DOHH2 (cell line): ENCODE measurements at regions not wholly inside any gene's neighbourhood (a gene's known extent, or its start where the extent isn't known, plus 50 kb on each side); places are given as distances from the start of the nearest gene placed in this dataset.

Source experiments
- H3F3A ChIP-seq: fragments of 200-600 bp; sonication (generic), shearing (Covaris generic); 2 replicates; pipeline ENCODE4 v1.6.0; 2016; ENCODE audit warnings: antibody characterized with exemption, mild to moderate bottlenecking; ENCODE audit not compliant: control insufficient read depth, insufficient read depth
- H3K27ac ChIP-seq: fragments of 200-600 bp; sonication (generic); 2 replicates; pipeline ENCODE4 v1.5.1; 2014; ENCODE audit warnings: low read depth, mild to moderate bottlenecking, low read length, moderate library complexity
- H3K27me3 ChIP-seq: fragments of 200-600 bp; sonication (generic); 2 replicates; pipeline ENCODE4 v1.6.1; 2014; ENCODE audit warnings: mild to moderate bottlenecking, low read length, mixed read lengths; ENCODE audit not compliant: control insufficient read depth
- H3K36me3 ChIP-seq: fragments of 200-600 bp; sonication (generic); 2 replicates; pipeline ENCODE4 v1.6.1; 2014; ENCODE audit warnings: mild to moderate bottlenecking, low read length, moderate library complexity, mixed read lengths; ENCODE audit not compliant: control insufficient read depth
- H3K4me1 ChIP-seq: fragments of 200-600 bp; sonication (generic); 2 replicates; pipeline ENCODE4 v1.6.1; 2014; ENCODE audit warnings: mild to moderate bottlenecking, low read length, mixed read lengths; ENCODE audit not compliant: control insufficient read depth
- H3K4me2 ChIP-seq: fragments of 200-600 bp; sonication (generic); 2 replicates; pipeline ENCODE4 v1.6.0; 2014; ENCODE audit warnings: mild to moderate bottlenecking, low read length, moderate library complexity
- H3K4me3 ChIP-seq: fragments of 200-600 bp; sonication (generic); 2 replicates; pipeline ENCODE4 v1.5.1; 2014; ENCODE audit warnings: mild to moderate bottlenecking, low read length, mixed read lengths
- H3K79me2 ChIP-seq: fragments of 200-600 bp; sonication (generic); 2 replicates; pipeline ENCODE4 v1.6.1; 2014; ENCODE audit warnings: mild to moderate bottlenecking, low read length, mixed read lengths; ENCODE audit not compliant: control insufficient read depth
- H3K9me2 ChIP-seq: fragments of 200-600 bp; sonication (generic); replicated peaks from 2 replicates; pipeline ENCODE4 v1.6.1; 2014; ENCODE audit warnings: mild to moderate bottlenecking, low read length, mixed read lengths; ENCODE audit not compliant: control insufficient read depth
- H3K9me3 ChIP-seq: fragments of 200-600 bp; sonication (generic); 2 replicates; pipeline ENCODE4 v1.6.1; 2014; ENCODE audit warnings: antibody characterized with exemption, low read length, mixed read lengths; ENCODE audit not compliant: control insufficient read depth, insufficient read depth
- H4K20me1 ChIP-seq: fragments of 200-600 bp; sonication (generic); 2 replicates; pipeline ENCODE4 v1.6.0; 2014; ENCODE audit warnings: low read depth, mild to moderate bottlenecking, antibody characterized with exemption, low read length, moderate library complexity; ENCODE audit not compliant: control insufficient read depth, insufficient read depth
- CTCF ChIP-seq: fragments of 200-600 bp; sonication (generic); IDR thresholded peaks from one replicate; pipeline ENCODE4 v1.5.1; 2014; ENCODE audit warnings: antibody characterized with exemption, mild to moderate bottlenecking, low read depth, low read length; ENCODE audit not compliant: poor library complexity, severe bottlenecking
- EZH2phosphoT487 ChIP-seq: fragments of 200-600 bp; sonication (generic); IDR thresholded peaks from 2 replicates; pipeline ENCODE4 v1.6.1; 2017; ENCODE audit warnings: borderline replicate concordance, mild to moderate bottlenecking, antibody characterized with exemption, low read length, moderate library complexity, mixed read lengths

GRCh38 chr4:177974461-177974860 lies 532.2 kb upstream of the AGA start:
- no peaks in the 10 kb centered on the region for H3K9me2 ChIP-seq
- H3K27ac ChIP-seq: no peak overlapping the region
- H3K4me1 ChIP-seq: no peaks in the 10 kb centered on the region
- H3K9me3 ChIP-seq: no peaks in the 10 kb centered on the region
- no peak overlapping the region for H3K4me2 ChIP-seq
- H3F3A ChIP-seq: no peaks in the 10 kb centered on the region
- H3K27me3 ChIP-seq: no peaks in the 10 kb centered on the region
- no peaks in the 10 kb centered on the region for H4K20me1 ChIP-seq
- no peaks in the 10 kb centered on the region for H3K79me2 ChIP-seq
- no peak overlapping the region for H3K4me3 ChIP-seq
- H3K36me3 ChIP-seq: no peaks in the 10 kb centered on the region
- TF ChIP-seq CTCF (no peak), EZH2phosphoT487 (no peak)

GRCh38 chr4:177975315-177975987 lies 533.2 kb upstream of the AGA start:
- no peak overlapping the region for H3K4me3 ChIP-seq
- H3K79me2 ChIP-seq: no peaks in the 10 kb centered on the region
- TF ChIP-seq CTCF: no peak
- TF ChIP-seq EZH2phosphoT487: no peak
- no peak overlapping the region for H3K4me2 ChIP-seq
- no peaks in the 10 kb centered on the region for H4K20me1 ChIP-seq
- H3K9me3 ChIP-seq: no peaks in the 10 kb centered on the region
- H3K36me3 ChIP-seq: no peaks in the 10 kb centered on the region
- H3K4me1 ChIP-seq: no peaks in the 10 kb centered on the region
- no peak overlapping the region for H3K27ac ChIP-seq
- H3K27me3 ChIP-seq: no peaks in the 10 kb centered on the region
- H3F3A ChIP-seq: no peaks in the 10 kb centered on the region
- no peaks in the 10 kb centered on the region for H3K9me2 ChIP-seq

GRCh38 chr4:177986236-177986635 lies 544.0 kb upstream of the AGA start:
- H3K36me3 ChIP-seq: no peaks in the 10 kb centered on the region
- TF ChIP-seq EZH2phosphoT487 (no peak), CTCF (no peak)
- no peaks in the 10 kb centered on the region for H3K79me2 ChIP-seq
- no peak overlapping the region for H3K4me2 ChIP-seq
- no peak overlapping the region for H3K4me3 ChIP-seq
- H3K27ac ChIP-seq: no peak overlapping the region
- H3K27me3 ChIP-seq: no peaks in the 10 kb centered on the region
- no peaks in the 10 kb centered on the region for H3K4me1 ChIP-seq
- no peaks in the 10 kb centered on the region for H3K9me2 ChIP-seq
- no peaks in the 10 kb centered on the region for H3F3A ChIP-seq
- H3K9me3 ChIP-seq: no peaks in the 10 kb centered on the region
- no peaks in the 10 kb centered on the region for H4K20me1 ChIP-seq

DNA sequence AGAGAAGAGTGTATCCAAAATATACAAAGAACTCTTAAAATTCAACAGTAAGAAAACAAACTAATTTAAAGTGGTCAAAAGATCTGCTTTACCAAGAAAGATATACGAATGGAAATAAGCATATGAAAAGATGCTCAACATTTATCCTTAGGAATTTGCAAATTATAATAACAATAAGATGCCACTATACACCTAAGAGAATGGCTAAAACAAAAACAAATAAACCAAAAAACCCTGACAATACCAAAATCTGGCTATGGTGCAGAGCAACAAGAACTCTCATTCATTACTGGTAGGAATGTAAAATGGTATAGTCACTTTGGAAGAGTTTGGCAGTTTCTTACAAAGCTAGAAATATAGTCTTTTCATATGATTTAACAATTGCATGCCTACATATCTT lies 545.7 kb upstream of the AGA start:
- TF ChIP-seq CTCF (no peak), EZH2phosphoT487 (no peak)
- Histone ChIP-seq H3K79me2 (no peaks in the 10 kb centered on the region), H3F3A (no peaks in the 10 kb centered on the region), H3K36me3 (no peaks in the 10 kb centered on the region), H3K27me3 (no peaks in the 10 kb centered on the region), H3K4me2 (no peak overlapping the region), H3K4me3 (no peak overlapping the region), H4K20me1 (no peaks in the 10 kb centered on the region), H3K27ac (no peak overlapping the region), H3K4me1 (no peaks in the 10 kb centered on the region), H3K9me3 (no peaks in the 10 kb centered on the region), H3K9me2 (no peaks in the 10 kb centered on the region)
